Mesenchymal stem cell (in vitro differentiated cells and primary cell): ENCODE measurements at regions not wholly inside any gene's neighbourhood (a gene's known extent, or its start where the extent isn't known, plus 50 kb on each side); places are given as distances from the start of the nearest gene placed in this dataset.
A peak's percentile ranks its signal among the peaks of the same experiment; 100 is the strongest.
"Not testable (repeated sequence)": the region's sequence is repeated elsewhere in the genome, so short reads cannot be mapped to it uniquely, and the experiment has no call there.

Source experiments
- DNase-seq: peaks from one replicate; pipeline ENCODE4 v3.0.0-alpha.2; 2013
- H2AFZ ChIP-seq: one replicate; pipeline ENCODE4 v1.6.1; 2013; ENCODE audit warnings: low read depth, mild to moderate bottlenecking, control low read depth, inconsistent platforms, low read length, moderate library complexity
- H2AK5ac ChIP-seq: 2 replicates; pipeline ENCODE4 v1.6.1; 2013; ENCODE audit warnings: low read length, moderate library complexity, mild to moderate bottlenecking, inconsistent platforms; ENCODE audit not compliant: severe bottlenecking
- H2BK120ac ChIP-seq: one replicate; pipeline ENCODE4 v1.6.1; 2013; ENCODE audit warnings: low read depth, mild to moderate bottlenecking, inconsistent platforms, low read length, moderate library complexity
- H2BK12ac ChIP-seq, 2 experiments: one replicate each; pipeline ENCODE4 v1.6.1; 2013; ENCODE audit warnings: inconsistent platforms in 2 of 2, low read length in 2 of 2, mild to moderate bottlenecking in 2 of 2, moderate library complexity in 2 of 2, control low read depth in 1 of 2
- H2BK15ac ChIP-seq: one replicate; pipeline ENCODE4 v1.6.1; 2013; ENCODE audit warnings: mild to moderate bottlenecking, low read depth, inconsistent platforms; ENCODE audit not compliant: poor library complexity, severe bottlenecking
- H2BK5ac ChIP-seq: 2 replicates; pipeline ENCODE4 v1.6.1; 2013; ENCODE audit warnings: low read depth, mild to moderate bottlenecking, low read length, control low read depth, inconsistent platforms; ENCODE audit not compliant: poor library complexity, severe bottlenecking
- H3K14ac ChIP-seq, 2 experiments: one replicate each; pipeline ENCODE4 v1.6.1; 2013; ENCODE audit warnings: inconsistent platforms in 2 of 2, low read length in 2 of 2, control low read depth in 1 of 2, mild to moderate bottlenecking in 1 of 2, moderate library complexity in 1 of 2
- H3K18ac ChIP-seq, 2 experiments: one replicate each; pipeline ENCODE4 v1.6.1; 2013; ENCODE audit warnings: inconsistent platforms in 2 of 2, low read length in 2 of 2, control low read depth in 1 of 2, low read depth in 1 of 2, mild to moderate bottlenecking in 1 of 2
- H3K23ac ChIP-seq, 2 experiments: one replicate each; pipeline ENCODE4 v1.6.1; 2013; ENCODE audit warnings: inconsistent platforms in 2 of 2, low read length in 2 of 2, mild to moderate bottlenecking in 2 of 2, moderate library complexity in 2 of 2, control low read depth in 1 of 2
- H3K27ac ChIP-seq: 2 replicates; pipeline ENCODE4 v1.5.1; 2013; ENCODE audit warnings: mild to moderate bottlenecking, moderate library complexity, low read length, control low read depth, inconsistent platforms; ENCODE audit not compliant: poor library complexity, severe bottlenecking
- H3K27me3 ChIP-seq, 2 experiments: 2 replicates each; pipeline versions ENCODE4 v1.6.1 to v1.7.0; 2013; ENCODE audit warnings: low read length in 2 of 2, mild to moderate bottlenecking in 2 of 2, moderate library complexity in 2 of 2, control low read depth in 1 of 2, inconsistent platforms in 1 of 2; ENCODE audit not compliant: control insufficient read depth in 1 of 2, insufficient read depth in 1 of 2
- H3K36me3 ChIP-seq, 2 experiments: 2 replicates each; pipeline versions ENCODE4 v1.6.1 to v1.7.0; 2013; ENCODE audit warnings: low read length in 2 of 2, control low read depth in 1 of 2, inconsistent platforms in 1 of 2, low read depth in 1 of 2, mild to moderate bottlenecking in 1 of 2; ENCODE audit not compliant: insufficient read depth in 2 of 2, control insufficient read depth in 1 of 2
- H3K4ac ChIP-seq, 2 experiments: one replicate each; pipeline ENCODE4 v1.6.1; 2013; ENCODE audit warnings: inconsistent platforms in 2 of 2, low read length in 2 of 2, mild to moderate bottlenecking in 2 of 2, moderate library complexity in 2 of 2, control low read depth in 1 of 2, low read depth in 1 of 2
- H3K4me1 ChIP-seq: 2 replicates; pipeline ENCODE4 v1.6.1; 2013; ENCODE audit warnings: low read depth, low read length, control low read depth; ENCODE audit not compliant: control insufficient read depth, insufficient read depth
- H3K4me2 ChIP-seq: 2 replicates; pipeline ENCODE4 v1.6.1; 2013; ENCODE audit warnings: low read length, mild to moderate bottlenecking, inconsistent platforms; ENCODE audit not compliant: poor library complexity, severe bottlenecking
- H3K4me3 ChIP-seq, 2 experiments: 2 replicates each; pipeline versions ENCODE4 v1.5.1 to v1.7.0; 2013; ENCODE audit warnings: low read length in 2 of 2, mild to moderate bottlenecking in 2 of 2, control low read depth in 1 of 2, low read depth in 1 of 2; ENCODE audit not compliant: insufficient read depth in 1 of 2
- H3K79me1 ChIP-seq: replicated peaks from 2 replicates; pipeline ENCODE4 v1.6.1; 2013; ENCODE audit warnings: mild to moderate bottlenecking, control low read depth, low read length, inconsistent platforms; ENCODE audit not compliant: poor library complexity, severe bottlenecking
- H3K9ac ChIP-seq: 2 replicates; pipeline ENCODE4 v1.7.0; 2013; ENCODE audit warnings: mild to moderate bottlenecking, low read length, moderate library complexity
- H3K9me3 ChIP-seq: 2 replicates; pipeline ENCODE4 v1.7.0; 2013; ENCODE audit warnings: mild to moderate bottlenecking, low read length; ENCODE audit not compliant: control insufficient read depth
- H4K8ac ChIP-seq: one replicate; pipeline ENCODE4 v1.6.1; 2013; ENCODE audit warnings: inconsistent platforms, mild to moderate bottlenecking, low read length, moderate library complexity
- H4K91ac ChIP-seq: one replicate; pipeline ENCODE4 v1.6.1; 2013; ENCODE audit warnings: mild to moderate bottlenecking, low read length, inconsistent platforms
- WGBS: methylation state at CpG from one replicate; pipeline ENCODE4 v1.1.7; 2013; ENCODE audit warnings: mixed read lengths; 5-methylcytosine and 5-hydroxymethylcytosine counted together

- Histone ChIP-seq H3K27me3 (peaks cover 0 to 21% of the 10 kb centered on the region in 2 experiments), H3K4me2 (no peak overlapping the region), H3K4ac (no peak overlapping the region), H2BK5ac (no peak overlapping the region), H4K91ac (no peak overlapping the region), H3K27ac (no peak overlapping the region), H2BK15ac (no peak overlapping the region), H3K9me3 (peaks cover 18% of the 10 kb centered on the region), H3K9ac (no peak overlapping the region), H4K8ac (no peak overlapping the region), H3K4me3 (no peak overlapping the region), H3K36me3 (no peaks in the 10 kb centered on the region), H3K79me1 (no peaks in the 10 kb centered on the region), H2BK120ac (no peak overlapping the region), H3K4me1 (no peaks in the 10 kb centered on the region), H2BK12ac (no peak overlapping the region), H3K14ac (no peak overlapping the region), H2AK5ac (no peak overlapping the region), H3K18ac (no peak overlapping the region), H3K23ac (no peak overlapping the region), H2AFZ (no peak overlapping the region)
- WGBS: 95% methylated on average over 1 of the region's 2 CpGs
- DNase-seq: no peak
These were observed 50.7 kb upstream of the TNFSF4 start for GRCh38 chr1:173257805-173258204.

- Histone ChIP-seq H3K4me1 (no peaks in the 10 kb centered on the region), H3K9ac (no peak overlapping the region), H4K91ac (no peak overlapping the region), H3K18ac (no peak overlapping the region), H2BK5ac (no peak overlapping the region), H3K23ac (no peak overlapping the region), H3K27ac (no peak overlapping the region), H3K79me1 (no peaks in the 10 kb centered on the region), H3K4me2 (no peak overlapping the region), H2BK15ac (no peak overlapping the region), H3K4ac (no peak overlapping the region), H3K36me3 (no peaks in the 10 kb centered on the region), H2BK120ac (no peak overlapping the region), H3K14ac (peak overlapping the region in 1 of 2 experiments; percentile 20), H2AK5ac (no peak overlapping the region), H3K4me3 (no peak overlapping the region), H3K27me3 (peaks cover 0 to 23% of the 10 kb centered on the region in 2 experiments), H3K9me3 (peaks cover 18% of the 10 kb centered on the region), H4K8ac (no peak overlapping the region), H2AFZ (no peak overlapping the region), H2BK12ac (no peak overlapping the region)
- 88% methylated on average over 5 of the region's 5 CpGs for WGBS
- DNase-seq: peak; percentile 40
These were observed 51.5 kb upstream of the TNFSF4 start for GRCh38 chr1:173258479-173259264.

- H3K4ac ChIP-seq, H3K79me1 ChIP-seq, H2AK5ac ChIP-seq, H3K36me3 ChIP-seq, H2BK15ac ChIP-seq, H3K9ac ChIP-seq, H2AFZ ChIP-seq, H4K91ac ChIP-seq, H4K8ac ChIP-seq, H3K4me1 ChIP-seq, H3K4me2 ChIP-seq, H2BK120ac ChIP-seq, H3K18ac ChIP-seq, DNase-seq, H3K4me3 ChIP-seq, H2BK5ac ChIP-seq, H3K23ac ChIP-seq, H3K14ac ChIP-seq, H2BK12ac ChIP-seq, H3K27ac ChIP-seq: not testable (repeated sequence)
- H3K27me3 ChIP-seq: peaks cover 0 to 34% of the 10 kb centered on the region in 2 experiments
- H3K9me3 ChIP-seq: peaks cover 18% of the 10 kb centered on the region
- WGBS: no CpG with 5 or more reads among the region's 1 CpG
These were observed 53.2 kb upstream of the TNFSF4 start for GRCh38 chr1:173260329-173260728.

GRCh38 chr1:173266841-173267240 is 59.7 kb upstream of the TNFSF4 start:
- Histone ChIP-seq H3K36me3 (no peaks in the 10 kb centered on the region), H3K4me3 (no peak overlapping the region), H4K8ac (no peak overlapping the region), H3K27ac (no peak overlapping the region), H3K27me3 (peaks cover 0 to 27% of the 10 kb centered on the region in 2 experiments), H3K9me3 (no peaks in the 10 kb centered on the region), H3K79me1 (no peaks in the 10 kb centered on the region), H3K14ac (no peak overlapping the region), H3K18ac (no peak overlapping the region), H3K23ac (no peak overlapping the region), H3K4me2 (no peak overlapping the region), H2BK12ac (no peak overlapping the region), H2BK15ac (no peak overlapping the region), H4K91ac (no peak overlapping the region), H2BK120ac (no peak overlapping the region), H3K9ac (no peak overlapping the region), H2AK5ac (no peak overlapping the region), H2AFZ (no peak overlapping the region), H2BK5ac (no peak overlapping the region), H3K4ac (no peak overlapping the region), H3K4me1 (no peaks in the 10 kb centered on the region)
- WGBS: 60% methylated on average over 2 of the region's 3 CpGs
- no peak for DNase-seq
